HG02759 (cell line): ENCODE measurements at regions not wholly inside any gene's neighbourhood (a gene's known extent, or its start where the extent isn't known, plus 50 kb on each side); places are given as distances from the start of the nearest gene placed in this dataset.

Experiments used
- ATAC-seq: cut with Tn5 transposase; IDR thresholded peaks from one replicate; pipeline ENCODE4 v1.9.1; 2021; ENCODE audit warnings: mild to moderate bottlenecking, moderate library complexity; ENCODE audit not compliant: unreplicated experiment

DNA sequence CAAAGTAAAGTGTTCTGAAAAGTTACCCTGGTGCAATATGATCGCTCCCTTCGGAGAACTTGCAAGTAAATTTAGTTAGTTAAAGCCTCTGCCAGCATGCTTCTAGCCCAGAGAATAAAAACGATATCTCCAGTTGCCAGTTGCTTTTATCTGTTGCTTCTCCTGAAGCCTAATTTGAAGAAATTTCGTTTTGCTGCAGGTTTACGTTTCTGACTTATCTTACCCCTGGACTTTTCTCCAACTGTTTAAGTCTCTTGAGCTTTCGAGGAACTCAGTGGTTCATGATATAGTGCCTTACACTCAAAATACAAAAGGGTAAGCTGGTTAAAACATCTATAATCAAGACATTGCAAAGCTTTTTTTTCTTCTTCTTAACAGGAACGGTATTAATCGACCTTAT lies 131.1 kb downstream of the FAM161A start:
- no peak for ATAC-seq

DNA sequence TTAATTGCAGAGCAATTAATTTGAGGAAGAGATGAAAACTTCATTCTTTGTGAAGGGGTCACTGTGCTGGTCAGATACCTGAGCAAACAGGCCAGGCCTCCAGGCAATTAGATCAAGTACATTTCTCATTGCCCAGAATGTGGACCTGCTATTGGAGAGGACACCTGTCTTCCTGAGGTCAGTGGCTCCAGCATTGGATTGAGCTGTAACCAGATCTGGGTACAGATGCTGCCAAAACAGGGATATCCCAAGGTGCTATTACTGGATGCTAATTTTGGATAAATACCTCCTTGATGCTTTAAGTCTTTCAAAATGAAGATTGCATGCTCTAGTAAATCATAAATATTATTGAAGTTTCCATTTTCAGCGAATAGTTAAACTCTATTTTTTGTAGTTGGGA lies 131.5 kb downstream of the FAM161A start:
- no peak for ATAC-seq

DNA sequence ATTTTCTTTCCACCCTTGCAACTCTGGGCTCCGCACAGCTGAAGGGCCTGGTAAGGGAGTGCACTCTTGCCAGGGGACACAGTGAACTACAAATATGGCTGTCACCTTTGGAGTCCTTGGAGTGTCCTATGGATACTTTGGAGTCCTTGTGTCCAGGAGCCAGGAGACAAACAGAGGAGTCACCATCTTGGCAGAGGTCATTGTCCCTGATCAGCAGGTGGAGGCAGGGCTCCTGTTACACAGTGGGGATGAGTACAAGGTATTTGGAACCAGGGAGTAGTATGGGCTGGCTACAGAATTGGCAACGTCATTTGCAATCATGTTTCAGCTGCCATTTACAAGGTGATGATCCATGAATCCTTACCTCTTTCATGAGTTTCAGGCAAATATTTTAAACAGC lies 132.5 kb downstream of the FAM161A start:
- no peak for ATAC-seq

DNA sequence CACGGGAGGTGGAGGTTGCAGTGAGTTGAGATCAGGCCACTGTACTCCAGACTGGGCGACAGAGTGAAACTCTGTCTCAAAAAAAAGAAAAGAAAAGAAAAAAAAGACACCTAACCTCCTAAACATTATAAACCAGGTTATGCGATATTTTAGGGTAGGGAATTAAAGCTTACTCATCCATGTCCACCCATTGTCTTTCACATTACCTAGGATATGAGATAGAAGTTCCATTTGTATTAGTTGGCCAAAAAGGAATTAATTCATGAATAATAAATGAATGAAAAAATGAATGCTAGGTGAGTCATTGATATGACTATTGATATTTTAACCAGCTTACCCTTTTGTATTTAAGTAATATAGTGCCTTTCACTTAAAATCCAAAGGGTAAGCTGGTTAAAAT lies 132.9 kb downstream of the FAM161A start:
- no peak for ATAC-seq

DNA sequence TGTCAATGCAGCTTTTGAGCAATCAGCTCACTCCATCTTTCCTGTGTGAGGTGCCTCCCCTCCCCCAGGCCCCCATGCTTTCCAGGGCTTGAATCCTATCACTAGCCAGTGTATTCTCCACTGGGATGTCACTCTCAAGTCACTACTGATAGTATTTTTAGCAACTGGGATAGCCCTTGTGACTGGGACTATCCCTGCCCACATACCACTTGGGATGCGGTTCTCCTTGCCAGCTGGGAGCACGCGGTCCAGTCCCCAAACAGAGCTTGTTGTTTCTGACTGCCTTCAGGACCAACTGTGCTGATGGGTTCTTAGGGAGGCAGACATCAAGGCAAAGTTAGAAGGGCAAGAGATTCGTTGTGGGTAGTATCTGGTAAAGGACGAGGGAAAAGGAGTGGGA lies 134.9 kb downstream of the FAM161A start:
- no peak for ATAC-seq

DNA sequence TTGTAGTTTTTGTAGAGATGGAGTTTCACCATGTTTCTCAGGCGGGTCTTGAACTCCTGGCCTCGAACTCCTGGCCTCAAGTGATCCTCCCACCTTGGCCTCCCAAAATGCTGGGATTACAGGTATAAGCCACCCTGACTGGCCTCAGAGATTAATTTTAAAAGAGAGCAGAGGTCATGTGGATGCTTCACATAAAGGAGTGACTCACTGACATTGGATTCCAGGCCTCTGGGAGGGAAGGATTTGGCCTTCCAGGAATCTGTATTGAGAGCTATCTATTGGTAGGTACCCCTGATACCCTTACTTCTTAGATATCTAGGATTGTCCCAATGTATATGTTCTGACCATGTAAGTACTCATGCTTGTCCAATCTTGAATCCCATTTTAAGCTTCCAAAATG lies 138.4 kb downstream of the FAM161A start:
- ATAC-seq: no peak

DNA sequence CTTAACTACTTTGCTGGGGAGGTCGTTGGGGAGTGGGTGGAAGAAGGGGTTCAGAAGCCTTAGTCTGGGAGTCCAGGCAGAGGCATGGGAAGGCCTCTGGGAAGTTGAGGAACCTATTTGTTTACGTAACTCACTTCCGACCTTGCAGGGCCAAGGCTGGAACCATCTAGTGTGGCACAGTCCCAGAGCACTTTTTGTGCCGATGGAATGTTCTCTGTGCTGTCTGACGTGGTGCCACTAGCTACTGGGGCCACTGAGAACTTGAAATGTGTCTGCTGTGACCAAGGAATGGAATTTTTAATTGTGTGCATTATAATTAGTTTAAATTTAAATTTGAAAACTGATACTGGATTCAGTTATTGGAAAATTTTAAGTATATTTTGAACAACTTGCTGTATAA lies 139.7 kb downstream of the FAM161A start:
- ATAC-seq: no peak

DNA sequence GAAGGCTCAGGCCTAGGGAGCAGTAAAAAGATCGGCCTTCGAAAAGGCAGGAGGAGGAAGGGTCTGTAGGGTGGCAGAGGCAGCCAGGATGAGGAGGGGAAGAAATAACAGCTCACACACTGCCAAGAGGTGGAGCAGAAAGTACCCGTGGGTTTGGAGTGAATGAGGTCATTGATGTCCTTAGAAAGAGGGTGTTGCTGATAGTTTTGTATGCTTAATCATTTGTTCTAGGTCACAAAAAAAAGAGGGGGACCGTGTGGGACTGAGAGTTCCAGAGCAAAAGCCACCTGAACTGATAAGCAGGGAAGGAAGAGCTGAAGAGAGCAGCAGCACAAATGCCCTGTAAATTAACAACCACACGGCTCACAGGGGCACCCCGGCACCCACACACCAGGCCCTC lies 140.4 kb downstream of the FAM161A start:
- no peak for ATAC-seq

DNA sequence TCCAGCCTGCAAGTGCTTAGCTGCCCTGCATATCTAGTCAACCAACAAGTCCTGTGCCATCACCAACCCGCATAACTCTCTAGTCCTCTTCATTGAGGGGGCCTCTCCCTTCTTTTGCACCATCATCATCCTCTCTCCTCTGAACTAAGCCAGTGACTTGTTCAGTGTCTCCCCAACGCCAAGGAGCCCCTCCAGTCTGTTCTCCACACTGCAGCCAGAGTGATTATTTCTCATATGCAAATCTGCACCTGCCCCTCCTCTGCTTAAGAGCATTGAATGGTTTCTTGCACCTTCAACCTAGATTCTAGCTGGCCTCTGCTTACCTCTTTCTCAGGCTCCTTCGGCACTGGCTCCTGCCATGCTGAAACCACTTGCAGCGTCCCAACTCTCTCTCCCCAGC lies 141.8 kb downstream of the FAM161A start:
- no peak for ATAC-seq

DNA sequence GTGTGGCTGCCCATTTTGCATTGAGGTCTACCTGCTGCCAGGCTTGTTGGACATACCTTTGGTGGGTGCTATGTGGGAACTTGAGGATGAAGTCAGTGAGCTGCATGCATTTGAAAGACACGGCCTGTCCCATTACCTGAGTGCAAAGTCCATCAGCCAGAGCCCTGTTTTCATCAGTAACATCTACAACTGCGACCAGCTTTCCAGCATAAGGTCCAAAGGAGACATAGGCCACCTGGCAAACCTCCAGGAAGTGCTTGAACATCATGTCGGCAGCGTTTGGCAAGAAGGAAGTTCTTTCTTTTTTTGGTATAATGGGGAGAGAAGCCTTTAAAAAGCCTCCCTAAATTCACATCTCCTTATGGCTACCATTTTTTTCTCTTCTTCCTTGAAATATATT lies 143.1 kb downstream of the FAM161A start:
- ATAC-seq: no peak

DNA sequence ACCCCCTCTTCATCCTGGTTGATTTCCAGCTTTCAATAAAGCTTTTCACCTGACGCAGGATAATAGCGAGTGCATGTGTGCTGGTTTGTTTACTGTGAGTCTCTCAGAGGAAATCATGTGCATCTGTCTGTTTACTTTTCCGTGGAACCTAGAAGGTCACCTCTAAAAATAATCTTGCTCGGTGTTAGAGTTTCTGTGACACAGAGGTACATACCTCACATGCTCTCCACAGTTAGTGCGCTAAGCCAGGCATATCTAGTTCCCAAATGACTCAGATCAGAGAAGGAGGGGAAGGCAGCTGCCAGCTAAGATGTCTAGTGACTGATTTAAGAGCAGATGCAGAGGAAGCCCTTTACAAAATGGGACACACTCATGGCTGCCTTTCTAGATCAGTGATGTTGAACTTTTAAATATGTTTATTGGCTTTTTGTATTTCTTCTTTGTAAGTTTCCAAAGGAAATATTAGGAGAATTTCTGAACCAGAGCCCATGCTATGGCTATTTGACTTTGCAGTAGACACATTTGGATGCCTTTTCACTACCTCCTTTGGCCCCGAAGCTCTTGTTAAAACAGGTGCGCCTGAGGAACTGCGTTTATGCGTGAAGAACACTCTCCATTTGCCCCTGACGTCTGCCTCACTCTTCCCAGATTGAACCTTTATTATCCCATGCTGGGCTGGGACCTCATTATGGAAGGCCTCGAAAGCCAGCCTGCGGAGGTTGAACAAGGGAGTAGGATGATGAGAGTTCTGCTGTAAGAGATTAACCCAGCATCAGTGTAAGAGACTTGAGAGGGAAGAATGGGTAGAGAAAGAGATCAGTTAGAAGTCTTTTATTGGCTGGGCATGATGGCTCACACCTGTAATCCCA lies 145.6 kb downstream of the FAM161A start:
- peak; percentile 99 for ATAC-seq

DNA sequence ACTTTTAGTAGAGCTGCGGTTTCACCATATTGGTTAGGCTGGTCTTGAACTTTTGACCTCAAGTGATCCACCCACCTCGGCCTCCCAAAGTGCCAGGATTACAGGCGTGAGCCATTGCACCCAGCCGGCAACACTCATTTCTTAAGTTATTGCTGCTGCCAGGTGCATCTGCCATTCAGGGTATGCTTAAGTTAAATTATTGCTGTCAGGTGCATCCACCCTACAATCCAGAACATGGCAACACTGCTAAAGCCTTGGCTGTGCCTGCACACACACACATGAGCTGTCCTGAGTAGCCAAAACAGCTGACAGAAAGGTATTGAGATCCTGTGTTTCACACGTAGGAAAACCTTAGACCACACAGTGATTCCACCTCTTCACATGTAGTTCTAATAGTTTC lies 148.2 kb downstream of the FAM161A start:
- ATAC-seq: no peak

DNA sequence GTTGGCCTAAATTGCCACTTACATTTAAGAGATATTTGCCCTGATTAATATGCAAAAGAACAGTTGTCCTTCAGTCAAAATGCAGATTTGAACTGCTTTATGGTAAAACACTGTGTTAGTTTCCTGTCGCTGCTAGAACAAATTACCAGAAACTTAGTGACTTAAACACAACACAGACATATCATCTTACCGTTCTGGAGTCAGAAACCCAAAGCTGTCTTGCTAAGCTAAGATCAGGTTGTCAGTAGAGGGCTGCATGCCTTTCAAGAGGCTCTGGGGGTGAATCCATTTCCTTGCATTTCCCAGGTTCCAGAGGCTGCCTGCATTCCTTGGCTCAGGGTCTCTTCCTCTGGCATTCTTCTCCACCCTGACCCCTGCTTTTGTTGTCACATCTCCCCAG lies 149.5 kb downstream of the FAM161A start:
- ATAC-seq: no peak

DNA sequence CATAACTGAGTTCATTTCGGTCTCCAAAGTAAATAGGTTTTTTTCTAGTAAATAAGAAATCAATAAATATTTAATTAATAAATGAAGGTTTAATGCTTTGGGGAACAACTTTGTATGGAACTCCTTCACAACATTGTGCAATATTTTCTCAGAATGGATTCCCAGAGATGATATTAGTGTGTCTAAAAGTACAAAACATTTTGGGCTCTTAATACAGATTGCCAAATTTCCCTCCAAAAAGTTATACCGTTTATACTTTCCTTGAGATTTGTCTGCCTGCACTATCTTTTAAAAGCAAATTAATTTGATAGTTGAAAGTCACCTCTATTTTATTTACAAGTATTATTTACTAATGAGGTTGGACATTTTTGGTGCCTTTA lies 151.8 kb downstream of the FAM161A start:
- ATAC-seq: no peak

DNA sequence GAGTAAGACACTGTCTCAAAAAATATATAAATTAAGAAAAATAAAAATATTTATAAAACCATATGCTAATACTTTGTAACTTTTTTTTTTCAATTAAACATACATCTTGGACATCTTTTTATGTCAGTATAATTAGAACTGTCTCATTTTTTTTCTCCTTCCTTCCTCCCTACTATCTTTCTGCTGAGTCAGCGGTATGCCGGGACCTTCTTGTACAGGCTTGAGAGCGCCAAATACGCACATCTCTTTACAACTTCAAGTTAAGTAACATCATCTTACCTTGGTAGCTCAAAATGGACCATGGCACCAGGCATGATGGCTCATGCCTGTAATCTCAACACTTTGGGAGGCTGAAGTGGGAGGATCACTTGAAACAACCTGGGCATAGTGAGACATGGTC lies 153.4 kb downstream of the FAM161A start:
- ATAC-seq: no peak

DNA sequence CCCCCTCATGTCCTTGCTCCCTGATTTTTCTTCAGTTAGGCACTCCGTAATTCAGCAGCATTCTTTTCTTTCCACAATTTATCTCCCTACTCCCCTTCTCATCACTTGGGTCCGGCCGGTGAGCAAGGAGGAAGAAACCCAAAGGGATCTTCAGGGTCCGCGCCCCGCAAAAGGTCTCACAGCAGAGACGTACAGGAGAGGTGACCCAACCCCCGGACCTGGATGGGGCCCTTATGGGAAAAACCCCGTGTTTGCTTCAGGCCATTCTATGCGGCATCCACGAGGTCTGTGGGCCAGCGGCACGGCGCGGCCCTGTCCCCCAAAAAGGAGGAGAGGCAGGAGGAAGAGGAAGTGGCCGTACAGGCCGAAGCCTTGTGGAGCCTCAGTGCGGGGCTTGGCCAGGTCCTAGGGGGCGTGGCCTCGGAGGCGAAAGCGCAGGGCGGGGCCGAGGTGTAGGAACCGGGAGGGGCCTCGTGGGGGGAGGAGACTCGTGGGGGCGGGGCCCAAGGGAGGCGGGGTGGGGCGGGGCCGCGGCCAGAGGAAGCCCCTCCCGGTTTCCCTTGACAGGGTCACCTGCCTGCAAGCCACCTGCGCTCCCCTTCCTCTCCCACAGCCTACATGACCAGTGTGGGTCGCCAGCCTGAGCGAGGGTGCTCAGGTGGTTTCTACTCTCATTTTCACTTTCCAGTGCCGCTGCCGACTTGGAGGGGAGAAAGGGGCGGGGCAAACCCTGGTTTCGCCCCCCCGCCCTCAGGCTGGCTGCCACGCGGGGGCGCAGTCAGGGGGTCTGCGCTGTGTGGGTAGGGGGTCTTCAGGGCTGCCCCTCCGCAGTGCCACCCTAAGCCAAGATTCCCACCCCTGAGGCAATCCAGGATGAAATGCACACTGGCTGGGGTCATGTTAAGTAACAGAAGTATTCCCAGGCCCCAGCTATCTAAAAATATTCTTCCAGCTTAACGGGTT lies 156.4 kb upstream of the XPO1 start:
- peak; percentile 95 for ATAC-seq

DNA sequence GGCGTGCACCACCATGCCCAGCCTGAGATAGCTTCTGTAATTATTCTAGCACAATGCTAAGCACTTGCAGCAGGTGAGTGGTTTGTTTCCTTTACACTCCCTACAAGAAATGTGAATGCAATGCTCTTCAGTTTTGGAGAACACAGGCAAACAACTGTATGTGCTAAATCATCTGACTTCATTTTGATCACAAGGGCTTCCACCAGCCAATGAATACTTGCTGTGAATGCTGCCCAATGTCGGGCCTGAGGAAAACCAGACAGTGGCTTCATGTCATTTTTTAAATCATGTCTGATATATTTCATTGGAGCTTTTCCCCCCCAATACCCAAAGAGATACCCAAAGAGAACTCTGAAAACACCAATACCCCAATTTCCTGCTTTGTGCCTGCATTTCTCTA lies 155.6 kb upstream of the XPO1 start:
- ATAC-seq: no peak

DNA sequence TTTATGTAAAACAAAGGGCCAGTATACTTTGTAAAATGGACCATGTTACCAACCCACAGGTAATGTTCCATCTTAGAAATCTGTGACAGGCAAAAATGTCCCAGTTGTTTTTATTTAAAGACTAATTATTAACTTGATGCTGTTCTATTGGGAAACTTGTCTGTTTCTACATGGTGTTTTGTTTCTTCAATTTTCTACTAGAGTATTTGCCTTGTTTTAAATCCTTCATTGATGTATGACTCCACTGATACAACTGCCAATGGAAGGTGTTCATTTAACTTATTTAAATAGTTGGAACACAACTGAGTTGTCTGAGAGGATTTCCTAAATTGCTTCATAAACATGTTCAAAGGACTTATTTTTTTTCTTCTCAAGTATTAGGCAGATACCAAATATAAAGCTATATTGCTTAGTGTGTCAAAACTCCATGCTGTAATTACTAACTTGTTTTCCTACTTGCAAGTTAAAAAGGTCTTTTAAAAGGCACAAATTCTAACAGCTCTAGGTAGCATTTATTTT lies 152.0 kb upstream of the XPO1 start:
- no peak for ATAC-seq

DNA sequence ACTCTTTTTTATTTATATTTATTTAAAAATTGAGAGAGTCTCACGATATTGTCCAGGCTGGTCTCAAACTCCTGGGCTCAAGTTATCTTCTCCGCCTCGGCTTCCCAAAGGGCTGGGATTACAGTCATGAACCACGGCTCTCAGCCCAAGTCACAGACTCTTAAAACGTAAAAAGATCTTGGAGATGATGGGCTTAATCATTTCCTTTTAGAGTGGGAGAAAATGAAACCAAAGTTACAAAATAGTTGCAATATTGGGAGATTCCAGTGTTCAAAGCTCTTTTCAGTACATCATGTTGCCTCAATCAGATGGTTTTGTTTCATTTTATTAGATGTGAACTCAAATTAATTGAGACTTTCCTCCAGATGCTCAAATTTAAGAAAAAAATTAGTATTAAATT lies 151.4 kb upstream of the XPO1 start:
- ATAC-seq: no peak

DNA sequence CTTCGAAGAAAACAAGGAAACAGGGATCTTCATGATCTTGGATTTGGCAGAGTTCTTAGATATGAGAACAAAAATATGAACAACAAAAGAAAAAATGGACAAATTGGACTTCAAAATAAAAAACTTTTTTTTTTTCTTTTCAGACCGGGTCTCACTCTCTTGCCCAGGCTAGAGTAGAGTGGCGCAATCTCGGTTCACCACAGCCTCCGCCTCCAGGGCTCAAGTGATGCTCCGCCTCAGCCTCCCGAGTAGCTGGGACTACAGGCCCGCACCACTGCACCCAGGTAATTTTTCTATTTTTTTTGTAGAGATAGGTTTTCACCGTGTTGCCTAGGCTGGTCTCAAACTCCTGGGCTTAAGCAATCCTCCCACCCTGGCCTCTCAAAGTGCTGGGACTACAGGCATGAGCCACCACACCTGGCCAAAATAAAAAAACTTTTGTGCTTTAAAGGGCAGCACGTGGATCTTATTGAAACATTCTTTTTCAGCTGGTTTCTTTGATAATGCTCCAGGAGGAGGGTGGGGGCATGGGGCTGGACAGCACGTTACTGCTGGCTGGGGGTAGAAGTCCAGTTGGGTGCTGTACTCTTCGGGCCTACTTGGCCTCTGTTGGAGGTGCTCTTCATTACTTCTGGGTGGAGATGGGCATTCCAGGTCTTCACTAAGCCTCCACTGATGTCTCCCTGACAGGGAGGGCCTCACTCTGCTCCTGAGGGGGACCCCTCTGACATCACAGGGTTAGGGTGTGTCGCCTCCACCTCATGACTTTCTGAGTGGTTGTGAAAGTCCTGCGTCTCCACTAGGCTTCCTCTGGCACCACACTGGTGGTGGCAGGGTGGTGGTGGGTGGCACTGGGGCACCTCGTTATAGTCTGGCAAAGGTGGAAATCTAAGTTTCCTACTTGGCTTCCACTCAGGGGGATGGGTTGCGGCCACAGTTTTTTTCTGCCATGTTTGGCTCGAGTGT lies 150.5 kb upstream of the XPO1 start:
- ATAC-seq: no peak

DNA sequence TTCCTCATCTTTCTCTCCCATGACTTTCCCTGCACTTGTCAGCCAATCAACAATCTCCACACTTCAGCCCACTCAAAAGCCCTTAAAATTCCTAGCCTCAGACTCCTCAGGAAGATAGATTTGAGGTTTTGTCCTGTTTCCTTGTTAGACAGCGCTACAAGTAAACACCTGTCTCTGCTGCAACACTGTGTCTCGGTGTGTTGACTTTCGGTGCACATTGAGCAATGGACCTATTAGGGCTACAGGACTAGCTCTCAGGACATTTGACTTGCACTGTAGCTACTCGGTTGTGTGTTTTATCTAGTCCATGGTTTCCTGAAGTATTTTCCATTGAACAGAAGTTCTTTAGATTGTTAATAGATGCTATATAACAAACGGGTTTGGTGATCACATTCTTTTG lies 140.9 kb upstream of the XPO1 start:
- ATAC-seq: no peak
